H54 (cell line): ENCODE measurements at regions not wholly inside any gene's neighbourhood (a gene's known extent, or its start where the extent isn't known, plus 50 kb on each side); places are given as distances from the start of the nearest gene placed in this dataset.

Experiments
- DNase-seq: peaks from one replicate; pipeline ENCODE4 v3.0.0; 2011; ENCODE audit warnings: low spot score, mixed read lengths; ENCODE audit not compliant: insufficient read length
- FAIRE-seq: peaks from 3 replicates; lab custom pipeline; 2011; peaks lifted over from hg19 to GRCh38; lab: Jason Lieb, UNC
- POLR2A ChIP-seq: IDR thresholded peaks from 2 replicates; pipeline ENCODE4 v1.6.1; 2011; ENCODE audit warnings: low read depth, mild to moderate bottlenecking, low read length

DNA sequence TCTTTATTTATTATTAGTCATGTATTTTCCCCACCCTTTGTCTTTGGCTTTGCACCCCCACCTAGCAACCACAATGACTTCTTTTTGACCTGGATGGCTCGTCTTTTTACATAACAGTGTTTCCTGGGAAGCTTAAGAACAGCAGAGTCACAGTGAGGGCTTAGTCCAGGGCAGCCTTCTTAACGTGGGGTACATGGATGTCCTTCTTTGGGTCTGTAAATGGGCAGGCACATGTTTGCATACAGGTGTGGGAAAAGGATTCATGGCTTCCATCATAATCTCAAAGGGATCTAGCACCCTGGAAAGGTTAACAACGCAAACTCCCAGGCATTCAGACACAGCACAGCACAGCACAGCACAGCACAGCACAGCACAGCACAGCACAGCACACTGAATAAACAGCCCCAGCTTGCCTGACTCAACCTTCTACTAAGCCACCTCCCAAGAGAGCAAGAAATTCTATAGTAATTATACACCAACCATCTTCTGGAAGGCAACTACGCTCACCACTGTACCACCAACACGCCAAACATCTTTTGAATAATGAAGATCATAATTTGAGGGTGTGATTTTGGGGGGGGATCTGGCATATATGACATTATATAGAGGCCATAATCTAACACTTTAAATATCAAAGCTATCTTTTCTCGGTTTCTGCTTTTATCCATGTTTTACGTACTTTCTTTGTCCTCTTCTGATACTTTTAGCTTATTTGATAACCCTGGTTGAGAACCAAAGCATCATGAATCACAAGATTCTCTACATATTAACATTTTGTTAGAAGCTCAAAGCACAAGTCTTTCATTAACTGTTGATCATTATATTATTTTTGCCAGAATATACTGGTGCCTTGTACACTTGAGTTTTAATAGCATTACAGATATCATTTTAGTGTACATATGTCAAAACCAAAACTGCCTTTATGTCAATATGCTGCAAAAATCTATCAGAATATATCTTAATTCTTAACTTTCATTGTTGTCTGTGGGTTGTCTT, 177.2 kb upstream of the KLF14 start:
- no peak for TF ChIP-seq POLR2A
- DNase-seq: no peak
- no peak for FAIRE-seq

- peak; percentile 28; the same call in 1 of the 2 replicates for TF ChIP-seq POLR2A
- DNase-seq (no peak), FAIRE-seq (no peak)
Observed at GRCh38 chr7:130912082-130912861, 178.3 kb upstream of the KLF14 start.

GRCh38 chr7:130912862-130913638, 179.0 kb upstream of the KLF14 start:
- peak; percentile 45 for FAIRE-seq
- peak; percentile 39 for DNase-seq
- peak; percentile 39; the same call in 1 of the 2 replicates for TF ChIP-seq POLR2A

GRCh38 chr7:130913639-130914553, 179.9 kb upstream of the KLF14 start:
- TF ChIP-seq POLR2A: no peak
- DNase-seq (no peak), FAIRE-seq (no peak)

DNA sequence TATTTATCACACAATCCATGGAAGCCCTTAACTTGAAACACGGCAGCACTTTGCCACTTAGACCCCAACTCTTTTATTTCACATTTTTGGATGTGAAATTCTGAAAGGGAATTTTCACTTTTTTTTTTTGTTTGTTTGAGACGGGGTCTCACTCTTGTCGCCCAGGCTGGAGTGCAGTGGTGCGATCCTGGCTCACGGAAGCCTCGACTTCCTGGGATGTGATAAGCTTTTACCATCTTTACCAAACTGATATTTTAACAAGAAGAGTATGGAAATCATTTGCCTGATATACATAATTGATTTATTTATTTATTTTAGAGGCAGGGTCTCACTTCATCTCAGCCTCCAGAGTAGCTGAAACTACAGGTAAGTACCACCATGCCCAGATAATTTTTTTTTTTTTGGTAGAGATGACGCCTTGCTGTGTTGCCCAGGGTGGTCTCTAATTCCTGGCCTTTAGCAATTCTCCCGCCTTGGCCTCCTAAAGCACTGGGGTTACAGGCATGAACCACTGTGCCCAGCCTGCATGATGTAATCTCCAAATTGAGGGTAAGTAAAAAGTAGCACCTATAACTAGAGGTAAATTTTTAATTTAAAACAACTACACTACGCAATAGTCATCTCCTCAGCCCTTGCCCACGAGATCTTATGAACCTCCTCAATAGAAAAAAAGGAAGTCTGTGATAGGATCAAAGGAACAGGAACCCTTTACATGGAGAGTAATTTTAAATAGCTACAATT, 180.7 kb upstream of the KLF14 start:
- DNase-seq (no peak), FAIRE-seq (no peak)
- TF ChIP-seq POLR2A: no peak

DNA sequence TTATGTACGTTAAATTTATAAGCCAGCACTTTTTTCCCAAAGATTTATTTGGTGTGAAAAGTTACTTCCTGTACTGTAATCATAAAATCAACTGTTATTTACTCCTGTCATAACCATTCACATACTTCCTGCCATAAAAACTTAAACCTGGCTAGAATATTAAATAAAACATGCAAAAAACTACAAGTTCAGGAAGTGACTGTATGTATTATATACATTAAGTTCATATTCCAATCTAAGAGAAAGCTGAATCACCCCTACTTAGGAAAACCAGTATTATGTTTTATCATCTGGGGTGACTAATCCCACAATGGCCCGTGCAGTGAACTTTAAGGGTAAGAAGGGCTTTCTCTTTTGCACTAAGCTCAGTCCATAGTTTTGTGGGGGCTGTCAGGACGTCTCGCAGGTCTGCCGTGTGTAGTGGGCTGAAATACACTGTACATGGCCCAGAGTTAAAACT, 183.7 kb upstream of the KLF14 start:
- TF ChIP-seq POLR2A: no peak
- no peak for DNase-seq
- FAIRE-seq: no peak

- FAIRE-seq (no peak), DNase-seq (no peak)
- TF ChIP-seq POLR2A: no peak
Observed at GRCh38 chr7:130918129-130919052, 184.4 kb upstream of the KLF14 start.

- TF ChIP-seq POLR2A: no peak
- DNase-seq: no peak
- FAIRE-seq: no peak
Observed at GRCh38 chr7:130919316-130920103, 185.5 kb upstream of the KLF14 start.

- FAIRE-seq (no peak), DNase-seq (no peak)
- TF ChIP-seq POLR2A: no peak
Observed at GRCh38 chr7:130920122-130920521, 186.1 kb upstream of the KLF14 start.
